IPS-15b (cell line): ENCODE measurements at regions not wholly inside any gene's neighbourhood (a gene's known extent, or its start where the extent isn't known, plus 50 kb on each side); places are given as distances from the start of the nearest gene placed in this dataset.

Experiments used
- H3K27me3 ChIP-seq: one replicate; pipeline ENCODE4 v1.6.1; 2013; ENCODE audit warnings: low read length; ENCODE audit not compliant: control insufficient read depth, insufficient read depth
- H3K36me3 ChIP-seq: one replicate; pipeline ENCODE4 v1.6.1; 2013; ENCODE audit warnings: low read length; ENCODE audit not compliant: control insufficient read depth, insufficient read depth
- H3K4me1 ChIP-seq: one replicate; pipeline ENCODE4 v1.6.1; 2013; ENCODE audit warnings: mild to moderate bottlenecking, low read length; ENCODE audit not compliant: control insufficient read depth, insufficient read depth
- H3K4me3 ChIP-seq: one replicate; pipeline ENCODE4 v1.5.1; 2013; ENCODE audit warnings: low read depth, low read length
- H3K9ac ChIP-seq: one replicate; pipeline ENCODE4 v1.6.1; 2013; ENCODE audit warnings: low read depth, mild to moderate bottlenecking, low read length
- H3K9me3 ChIP-seq: one replicate; pipeline ENCODE4 v1.6.1; 2013; ENCODE audit warnings: mild to moderate bottlenecking, low read length; ENCODE audit not compliant: control insufficient read depth, insufficient read depth

DNA sequence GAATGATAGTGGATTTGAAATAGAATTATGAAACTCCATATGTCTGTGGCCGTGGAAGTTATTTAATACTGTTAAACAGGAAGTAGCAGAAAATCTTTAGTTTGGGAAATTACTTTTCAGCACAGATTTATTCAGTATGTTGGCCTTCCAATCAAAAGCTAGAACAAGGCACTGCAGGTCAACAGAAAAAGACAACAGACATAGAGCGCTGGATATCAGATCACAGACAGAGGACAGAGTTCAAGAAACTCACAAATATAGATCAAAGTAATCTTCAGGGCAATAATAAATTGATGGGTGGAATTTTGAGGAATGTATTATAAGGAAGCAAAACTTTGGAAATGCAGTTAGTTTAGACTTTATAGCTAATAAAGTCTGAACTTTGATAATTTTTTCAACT lies 159.5 kb upstream of the TMCO5A start:
- Histone ChIP-seq H3K9me3 (no peaks in the 10 kb centered on the region), H3K27me3 (no peaks in the 10 kb centered on the region), H3K4me1 (no peaks in the 10 kb centered on the region), H3K4me3 (no peak overlapping the region), H3K36me3 (no peaks in the 10 kb centered on the region), H3K9ac (no peak overlapping the region)

DNA sequence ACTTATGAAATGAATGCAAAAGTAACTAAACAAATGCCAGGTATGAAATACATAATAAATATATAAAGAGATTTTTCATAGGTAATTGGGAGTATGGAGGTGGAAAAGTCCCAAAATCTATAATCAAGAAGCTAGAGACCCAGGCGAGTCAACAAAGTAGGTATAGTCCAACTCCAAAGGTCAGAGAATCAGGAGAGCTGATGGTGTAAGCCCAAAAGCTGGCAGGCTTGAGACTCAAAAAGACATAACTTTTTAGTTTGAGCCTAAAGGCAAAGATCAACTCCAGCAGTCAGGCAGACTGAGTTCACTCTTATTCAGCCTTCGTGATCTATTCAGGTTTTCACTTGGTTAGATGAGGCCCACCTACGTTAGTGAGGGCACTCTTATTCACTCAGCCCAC lies 157.4 kb upstream of the TMCO5A start:
- H3K27me3 ChIP-seq: no peaks in the 10 kb centered on the region
- no peak overlapping the region for H3K9ac ChIP-seq
- no peak overlapping the region for H3K4me3 ChIP-seq
- H3K36me3 ChIP-seq: no peaks in the 10 kb centered on the region
- H3K9me3 ChIP-seq: no peaks in the 10 kb centered on the region
- H3K4me1 ChIP-seq: no peaks in the 10 kb centered on the region

DNA sequence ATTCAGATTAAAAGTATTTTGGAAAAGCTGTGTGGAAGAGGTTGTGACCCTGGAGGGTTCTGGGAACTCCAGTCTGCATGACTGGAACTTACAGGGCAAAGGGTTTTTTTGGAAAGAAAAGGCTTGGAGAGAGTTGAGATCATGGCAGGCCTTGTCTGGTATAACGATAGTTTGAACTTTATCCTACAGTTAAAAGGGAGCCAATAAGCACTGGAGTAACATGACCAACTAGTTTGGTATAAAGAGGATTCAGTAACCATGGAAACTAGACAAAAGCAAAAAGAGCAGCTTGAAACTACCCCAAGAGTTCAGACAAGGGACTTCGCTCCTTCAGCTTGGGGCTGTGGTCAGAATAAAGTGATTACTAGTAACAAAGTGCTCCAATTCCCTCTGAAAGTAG lies 151.2 kb upstream of the TMCO5A start:
- Histone ChIP-seq H3K9me3 (no peaks in the 10 kb centered on the region), H3K4me3 (no peak overlapping the region), H3K36me3 (no peaks in the 10 kb centered on the region), H3K27me3 (no peaks in the 10 kb centered on the region), H3K4me1 (no peaks in the 10 kb centered on the region), H3K9ac (no peak overlapping the region)

DNA sequence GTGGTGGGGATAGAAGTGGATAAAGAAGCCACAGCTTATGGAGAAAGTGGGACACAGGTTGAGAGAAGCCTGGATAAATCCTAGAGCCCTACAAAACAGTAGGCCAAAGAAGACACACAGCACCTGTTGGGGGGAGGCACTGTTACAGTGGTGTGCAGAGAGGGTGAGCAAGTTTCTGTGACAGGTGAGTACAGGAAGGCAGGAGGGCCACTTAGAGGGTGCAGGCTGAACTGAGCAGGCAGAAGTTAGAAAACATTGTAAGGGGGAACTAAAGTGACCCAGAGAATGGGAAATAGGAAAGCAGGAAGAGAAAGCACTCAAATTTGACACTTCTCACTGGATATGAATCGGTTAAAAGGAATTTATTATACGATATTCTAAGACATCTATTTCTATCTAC lies 146.1 kb upstream of the TMCO5A start:
- H3K36me3 ChIP-seq: no peaks in the 10 kb centered on the region
- H3K9me3 ChIP-seq: no peaks in the 10 kb centered on the region
- H3K9ac ChIP-seq: no peak overlapping the region
- no peaks in the 10 kb centered on the region for H3K4me1 ChIP-seq
- no peaks in the 10 kb centered on the region for H3K27me3 ChIP-seq
- no peak overlapping the region for H3K4me3 ChIP-seq

DNA sequence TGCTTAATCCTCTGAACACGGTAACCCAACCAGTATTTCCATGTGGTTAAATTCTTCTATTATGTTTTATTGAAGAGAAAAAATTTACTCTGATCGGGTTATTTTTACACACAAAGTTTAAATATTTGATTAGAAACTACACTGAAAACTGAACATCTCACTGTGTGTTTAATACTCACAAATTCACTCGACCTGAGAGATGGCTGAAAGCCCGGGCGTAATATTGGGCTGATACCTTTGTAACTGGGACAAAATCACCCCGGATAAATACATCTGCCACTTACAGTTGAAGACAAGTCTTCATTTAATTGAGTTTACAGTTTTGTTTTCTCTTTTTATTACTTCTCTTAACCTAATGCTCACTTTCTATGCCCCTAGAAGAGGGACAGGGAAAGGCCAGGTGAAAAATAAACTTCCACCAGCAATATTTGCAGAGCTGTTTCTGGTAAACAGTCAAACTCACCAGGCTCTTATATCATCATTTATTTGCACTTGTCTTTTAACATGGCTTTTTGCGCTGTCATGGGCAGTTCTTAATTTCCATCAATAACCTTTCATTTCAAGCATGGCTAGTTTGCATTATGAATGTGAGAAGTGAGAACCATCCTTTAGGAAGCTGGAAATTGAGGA lies 145.6 kb upstream of the TMCO5A start:
- no peaks in the 10 kb centered on the region for H3K36me3 ChIP-seq
- H3K4me3 ChIP-seq: no peak overlapping the region
- no peak overlapping the region for H3K9ac ChIP-seq
- H3K27me3 ChIP-seq: no peaks in the 10 kb centered on the region
- no peaks in the 10 kb centered on the region for H3K9me3 ChIP-seq
- no peaks in the 10 kb centered on the region for H3K4me1 ChIP-seq

DNA sequence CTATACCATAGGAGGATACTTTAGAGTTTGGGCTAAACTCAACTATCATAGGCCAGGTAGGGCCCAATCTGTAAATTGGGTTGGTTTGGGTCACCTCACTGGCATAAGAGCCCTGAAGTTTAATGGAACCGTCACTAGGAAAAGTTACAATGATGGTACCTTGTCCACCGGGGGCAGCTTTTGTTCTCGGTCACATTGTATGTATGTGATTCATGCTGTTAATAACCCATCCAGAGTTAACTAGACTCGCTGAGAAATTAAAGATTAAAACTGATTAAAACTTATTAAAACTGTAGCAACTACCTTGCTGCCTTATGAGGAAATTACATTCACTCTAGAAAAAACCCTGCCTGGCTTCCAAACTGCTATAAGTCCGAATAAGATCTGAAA lies 145.0 kb upstream of the TMCO5A start:
- Histone ChIP-seq H3K36me3 (no peaks in the 10 kb centered on the region), H3K4me1 (no peaks in the 10 kb centered on the region), H3K4me3 (no peak overlapping the region), H3K9ac (no peak overlapping the region), H3K9me3 (no peaks in the 10 kb centered on the region), H3K27me3 (no peaks in the 10 kb centered on the region)

DNA sequence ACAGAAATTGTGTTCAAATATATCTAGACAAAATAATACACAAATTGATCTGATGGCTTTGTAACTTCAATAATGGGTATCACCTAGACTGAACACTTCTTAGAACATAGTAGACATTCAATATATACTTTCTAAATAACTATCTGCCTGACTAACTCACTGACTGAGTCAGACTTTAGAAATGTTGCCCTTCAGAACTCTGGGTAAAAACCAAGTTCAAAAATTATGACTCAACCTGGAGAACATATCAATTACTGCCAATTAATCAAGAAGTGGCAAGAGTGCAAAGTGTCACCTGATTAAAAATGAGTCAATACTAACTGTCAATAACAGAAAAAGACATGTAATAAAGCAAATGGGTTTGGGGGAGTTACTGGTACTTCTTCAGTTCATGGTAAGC lies 144.6 kb upstream of the TMCO5A start:
- Histone ChIP-seq H3K27me3 (no peaks in the 10 kb centered on the region), H3K4me3 (no peak overlapping the region), H3K4me1 (no peaks in the 10 kb centered on the region), H3K9ac (no peak overlapping the region), H3K9me3 (no peaks in the 10 kb centered on the region), H3K36me3 (no peaks in the 10 kb centered on the region)

DNA sequence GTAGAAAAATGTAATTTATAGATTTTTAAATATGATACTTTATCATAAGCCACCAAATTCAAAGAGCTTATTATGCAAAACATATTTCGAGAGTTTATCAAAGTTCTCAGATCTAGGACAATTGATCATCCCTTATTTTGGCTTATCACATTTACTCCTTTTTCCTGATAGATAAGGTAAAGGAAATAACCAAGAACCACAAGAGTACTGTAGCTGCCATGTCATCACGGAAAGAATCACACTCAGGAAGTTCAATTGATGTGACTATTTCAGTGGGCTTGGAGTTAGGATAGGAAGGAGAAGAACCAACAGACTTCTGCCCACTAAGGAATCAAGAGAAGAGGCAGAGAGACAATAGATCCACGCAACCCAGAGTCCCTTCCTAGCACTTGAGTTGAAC lies 142.7 kb upstream of the TMCO5A start:
- H3K9me3 ChIP-seq: no peaks in the 10 kb centered on the region
- H3K9ac ChIP-seq: no peak overlapping the region
- no peaks in the 10 kb centered on the region for H3K27me3 ChIP-seq
- no peak overlapping the region for H3K4me3 ChIP-seq
- no peaks in the 10 kb centered on the region for H3K36me3 ChIP-seq
- H3K4me1 ChIP-seq: peaks cover 7% of the 10 kb centered on the region

DNA sequence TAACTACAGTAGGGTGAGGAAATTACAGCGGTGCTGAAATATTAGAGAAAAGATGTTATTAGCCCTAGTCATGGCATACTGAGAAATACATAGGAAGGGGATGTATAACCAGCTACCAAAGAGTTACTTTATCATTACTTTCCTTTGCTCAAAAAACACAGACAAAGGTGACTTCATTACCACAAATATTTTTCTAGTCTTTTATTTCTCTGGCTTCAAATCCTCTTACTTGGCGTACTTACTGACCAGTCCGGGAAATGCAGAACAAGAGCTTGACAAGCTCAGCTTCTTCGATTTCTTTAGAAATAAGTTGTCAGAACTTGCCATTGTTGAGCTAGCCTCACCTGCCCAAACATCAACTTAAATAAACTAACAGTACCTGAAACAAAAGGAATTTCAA lies 142.1 kb upstream of the TMCO5A start:
- H3K9ac ChIP-seq: no peak overlapping the region
- peaks cover 7% of the 10 kb centered on the region for H3K4me1 ChIP-seq
- no peaks in the 10 kb centered on the region for H3K9me3 ChIP-seq
- H3K4me3 ChIP-seq: no peak overlapping the region
- no peaks in the 10 kb centered on the region for H3K36me3 ChIP-seq
- no peaks in the 10 kb centered on the region for H3K27me3 ChIP-seq

DNA sequence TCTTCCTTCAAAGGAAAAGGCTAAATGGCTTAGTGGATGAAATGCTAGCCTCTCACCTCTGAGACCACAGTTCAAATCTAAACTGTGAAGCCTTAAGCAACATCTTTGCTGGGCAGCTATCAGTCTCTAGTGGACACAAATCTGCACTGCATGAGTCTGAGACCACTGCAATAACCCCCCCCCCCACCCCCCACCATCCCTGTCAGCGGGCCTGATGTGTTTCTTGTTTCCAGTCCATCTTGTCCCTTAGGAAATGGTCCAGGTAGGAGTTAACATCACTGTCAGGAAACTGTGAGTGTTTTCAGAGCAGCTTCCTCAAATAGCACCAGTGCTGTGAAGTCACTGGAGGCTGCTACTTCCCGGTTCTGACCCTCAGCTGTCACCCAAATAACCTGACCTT lies 140.6 kb upstream of the TMCO5A start:
- H3K9me3 ChIP-seq: peaks cover 2% of the 10 kb centered on the region
- H3K4me3 ChIP-seq: no peak overlapping the region
- H3K36me3 ChIP-seq: no peaks in the 10 kb centered on the region
- no peaks in the 10 kb centered on the region for H3K27me3 ChIP-seq
- H3K9ac ChIP-seq: no peak overlapping the region
- H3K4me1 ChIP-seq: peaks cover 7% of the 10 kb centered on the region

DNA sequence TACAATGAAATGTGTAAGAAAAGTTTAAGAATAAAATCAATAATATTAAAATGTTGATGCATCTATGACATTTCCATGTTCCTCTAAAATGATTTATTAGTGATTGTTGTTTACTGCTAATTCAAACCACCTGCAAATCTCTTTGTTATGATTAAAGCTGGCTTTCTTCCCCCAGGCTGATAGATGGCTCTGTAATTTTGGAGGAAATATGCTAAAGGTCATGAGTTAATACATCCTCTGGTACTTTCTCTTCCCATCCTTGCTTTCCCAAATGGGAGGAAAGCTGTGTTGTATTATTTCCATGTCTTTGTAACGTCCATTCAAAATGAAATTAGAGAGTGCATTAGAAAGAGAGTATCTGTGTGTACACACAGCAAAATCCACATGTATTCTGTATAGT lies 139.5 kb upstream of the TMCO5A start:
- Histone ChIP-seq H3K9me3 (peaks cover 2% of the 10 kb centered on the region), H3K4me3 (no peak overlapping the region), H3K9ac (no peak overlapping the region), H3K27me3 (no peaks in the 10 kb centered on the region), H3K4me1 (peaks cover 7% of the 10 kb centered on the region), H3K36me3 (no peaks in the 10 kb centered on the region)

DNA sequence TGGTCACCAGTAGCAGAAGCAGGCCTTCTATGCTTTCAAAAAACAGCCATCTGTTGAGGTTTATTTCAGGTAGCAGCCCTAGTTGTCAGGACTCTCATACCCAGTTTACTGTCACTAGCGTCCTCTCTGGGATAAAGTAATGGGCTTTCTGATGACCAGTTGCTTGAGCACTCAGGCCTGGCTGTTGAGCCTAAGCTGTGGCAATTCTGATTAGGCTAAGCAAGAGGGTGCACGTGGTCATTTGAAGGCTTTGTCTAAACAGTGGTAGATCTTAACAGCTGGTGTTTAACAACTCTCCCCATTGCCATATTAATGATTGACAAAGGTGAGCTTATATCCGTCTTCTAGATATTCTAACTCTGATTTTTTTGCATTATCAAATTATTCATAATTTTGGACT lies 132.9 kb upstream of the TMCO5A start:
- Histone ChIP-seq H3K9me3 (peaks cover 2% of the 10 kb centered on the region), H3K27me3 (no peaks in the 10 kb centered on the region), H3K36me3 (no peaks in the 10 kb centered on the region), H3K4me1 (peaks cover 2% of the 10 kb centered on the region), H3K9ac (no peak overlapping the region), H3K4me3 (no peak overlapping the region)
